H9 (cell line): ENCODE measurements at regions not wholly inside any gene's neighbourhood (a gene's known extent, or its start where the extent isn't known, plus 50 kb on each side); places are given as distances from the start of the nearest gene placed in this dataset.

ENCODE experiments used
- DNase-seq: peaks from one replicate; pipeline ENCODE4 v3.0.0-alpha.2; 2017
- H2AFZ ChIP-seq: one replicate; pipeline ENCODE4 v1.6.1; 2013; ENCODE audit warnings: mild to moderate bottlenecking, low read length, control low read depth, moderate library complexity
- H2AK5ac ChIP-seq: 2 replicates; pipeline ENCODE4 v1.6.1; 2013; ENCODE audit warnings: low read length, control low read depth, mixed read lengths; ENCODE audit not compliant: insufficient read length
- H2BK120ac ChIP-seq: one replicate; pipeline ENCODE4 v1.6.1; 2013; ENCODE audit warnings: low read depth, mild to moderate bottlenecking, low read length, control low read depth, inconsistent platforms; ENCODE audit not compliant: poor library complexity, severe bottlenecking
- H2BK12ac ChIP-seq: 2 replicates; pipeline ENCODE4 v1.6.1; 2013; ENCODE audit warnings: low read length, control low read depth, mixed read lengths, low read depth; ENCODE audit not compliant: insufficient read length
- H2BK15ac ChIP-seq: 2 replicates; pipeline ENCODE4 v1.6.1; 2013; ENCODE audit warnings: low read depth, low read length, control low read depth
- H2BK20ac ChIP-seq: one replicate; pipeline ENCODE4 v1.6.1; 2013; ENCODE audit warnings: low read depth, mild to moderate bottlenecking, low read length, control low read depth, inconsistent platforms; ENCODE audit not compliant: poor library complexity, severe bottlenecking
- H2BK5ac ChIP-seq: 2 replicates; pipeline ENCODE4 v1.6.1; 2013; ENCODE audit warnings: low read length, control low read depth, mixed read lengths; ENCODE audit not compliant: insufficient read length
- H3K14ac ChIP-seq: 2 replicates; pipeline ENCODE4 v1.6.1; 2013; ENCODE audit warnings: low read length, control low read depth; ENCODE audit not compliant: insufficient read depth
- H3K18ac ChIP-seq: 2 replicates; pipeline ENCODE4 v1.6.1; 2013; ENCODE audit warnings: low read depth, mild to moderate bottlenecking, mixed read lengths, low read length, control low read depth; ENCODE audit not compliant: insufficient read length
- H3K23ac ChIP-seq: 2 replicates; pipeline ENCODE4 v1.6.1; 2013; ENCODE audit warnings: low read length, control low read depth, mixed read lengths, low read depth; ENCODE audit not compliant: insufficient read length
- H3K23me2 ChIP-seq: 2 replicates; pipeline ENCODE4 v1.6.1; 2013; ENCODE audit warnings: low read depth, mild to moderate bottlenecking, mixed read lengths, low read length, control low read depth; ENCODE audit not compliant: insufficient read length, poor library complexity, severe bottlenecking
- H3K27ac ChIP-seq: 2 replicates; pipeline ENCODE4 v1.5.1; 2013; ENCODE audit warnings: low read length, control low read depth, mixed read lengths, low read depth; ENCODE audit not compliant: insufficient read length
- H3K27me3 ChIP-seq: 2 replicates; pipeline ENCODE4 v1.6.1; 2013; ENCODE audit warnings: low read length, control low read depth, inconsistent platforms; ENCODE audit not compliant: insufficient read depth
- H3K4ac ChIP-seq: 2 replicates; pipeline ENCODE4 v1.6.1; 2013; ENCODE audit warnings: low read depth, mild to moderate bottlenecking, control low read depth, inconsistent platforms, low read length, moderate library complexity
- H3K4me1 ChIP-seq: 2 replicates; pipeline ENCODE4 v1.6.1; 2013; ENCODE audit warnings: low read length, control low read depth, inconsistent platforms; ENCODE audit not compliant: insufficient read depth
- H3K4me2 ChIP-seq: 2 replicates; pipeline ENCODE4 v1.6.1; 2013; ENCODE audit warnings: low read length, control low read depth, mixed read lengths; ENCODE audit not compliant: insufficient read length, insufficient read depth
- H3K56ac ChIP-seq: 2 replicates; pipeline ENCODE4 v1.6.1; 2013; ENCODE audit warnings: low read depth, mild to moderate bottlenecking, mixed read lengths, low read length, control low read depth; ENCODE audit not compliant: insufficient read length
- H3K79me1 ChIP-seq: 2 replicates; pipeline ENCODE4 v1.6.1; 2013; ENCODE audit warnings: low read depth, mild to moderate bottlenecking, moderate library complexity, low read length, control low read depth, inconsistent platforms; ENCODE audit not compliant: insufficient read depth, poor library complexity, severe bottlenecking
- H3K79me2 ChIP-seq: 2 replicates; pipeline ENCODE4 v1.6.1; 2013; ENCODE audit warnings: low read length, control low read depth, inconsistent platforms; ENCODE audit not compliant: insufficient read depth
- H3K9ac ChIP-seq: 2 replicates; pipeline ENCODE4 v1.6.1; 2013; ENCODE audit warnings: low read length, control low read depth, mixed read lengths; ENCODE audit not compliant: insufficient read length; ENCODE audit errors: extremely low read depth
- H3K9me3 ChIP-seq: one replicate; pipeline ENCODE4 v1.6.1; 2013; ENCODE audit warnings: low read depth, low read length, inconsistent platforms; ENCODE audit not compliant: control insufficient read depth
- H3T11ph ChIP-seq: one replicate; pipeline ENCODE4 v1.6.1; 2013; ENCODE audit warnings: mild to moderate bottlenecking, low read length, control low read depth, inconsistent platforms
- H4K20me1 ChIP-seq: one replicate; pipeline ENCODE4 v1.6.1; 2013; ENCODE audit not compliant: control insufficient read depth, insufficient read length, insufficient read depth
- H4K5ac ChIP-seq: 2 replicates; pipeline ENCODE4 v1.6.1; 2013; ENCODE audit warnings: low read depth, mild to moderate bottlenecking, mixed read lengths, low read length, control low read depth; ENCODE audit not compliant: insufficient read length
- H4K8ac ChIP-seq: replicated peaks from 2 replicates; pipeline ENCODE4 v1.6.1; 2013; ENCODE audit warnings: low read length, control low read depth, mixed read lengths, low read depth; ENCODE audit not compliant: insufficient read length
- H4K91ac ChIP-seq: 2 replicates; pipeline ENCODE4 v1.6.1; 2013; ENCODE audit warnings: low read depth, mild to moderate bottlenecking, moderate library complexity, mixed read lengths, low read length, control low read depth; ENCODE audit not compliant: insufficient read length
- H3K27ac Mint-ChIP-seq, 3 experiments: 2 replicates in 2 of 3; 3 replicates in 1 of 3; pipeline ENCODE4 v1.8.0; 2020 to 2021; ENCODE audit warnings: mixed read lengths in 3 of 3, mild to moderate bottlenecking in 1 of 3, moderate library complexity in 1 of 3
- H3K27me3 Mint-ChIP-seq: 2 replicates; pipeline ENCODE4 v1.8.0; 2021; ENCODE audit warnings: low read depth, mild to moderate bottlenecking, moderate library complexity, mixed read lengths
- H3K36me3 Mint-ChIP-seq, 3 experiments: 2 replicates in 2 of 3; 3 replicates in 1 of 3; pipeline ENCODE4 v1.8.0; 2020 to 2021; ENCODE audit warnings: low read depth in 3 of 3, mixed read lengths in 3 of 3; ENCODE audit not compliant: insufficient read depth in 1 of 3
- H3K4me1 Mint-ChIP-seq, 2 experiments: 2 replicates each; pipeline ENCODE4 v1.8.0; 2020; ENCODE audit warnings: mixed read lengths in 2 of 2
- H3K4me3 Mint-ChIP-seq, 2 experiments: 2 replicates in 1 of 2; 3 replicates in 1 of 2; pipeline ENCODE4 v1.8.0; 2020 to 2021; ENCODE audit warnings: mild to moderate bottlenecking in 2 of 2, mixed read lengths in 2 of 2, moderate library complexity in 1 of 2
- H3K9me3 Mint-ChIP-seq, 2 experiments: 2 replicates in 1 of 2; 3 replicates in 1 of 2; pipeline ENCODE4 v1.8.0; 2020; ENCODE audit warnings: mild to moderate bottlenecking in 2 of 2, mixed read lengths in 2 of 2, moderate library complexity in 1 of 2
- WGBS: extraction: QIAGEN DNeasy Blood & Tissue Kit; methylation state at CpG from one replicate; pipeline ENCODE4 v1.1.7; 2013; ENCODE audit warnings: missing lambda C conversion rate, low lambda C conversion rate, mixed read lengths; ENCODE audit not compliant: insufficient read length; ENCODE audit errors: extremely low coverage; 5-methylcytosine and 5-hydroxymethylcytosine counted together
- TF ChIP-seq, protein P1 (sequence below): fragments of 200-600 bp; sonication (generic); conservative IDR thresholded peaks from 3 replicates; pipeline ENCODE4 v1.8.0; 2021; ENCODE audit warnings: antibody characterized with exemption, mild to moderate bottlenecking

DNA sequence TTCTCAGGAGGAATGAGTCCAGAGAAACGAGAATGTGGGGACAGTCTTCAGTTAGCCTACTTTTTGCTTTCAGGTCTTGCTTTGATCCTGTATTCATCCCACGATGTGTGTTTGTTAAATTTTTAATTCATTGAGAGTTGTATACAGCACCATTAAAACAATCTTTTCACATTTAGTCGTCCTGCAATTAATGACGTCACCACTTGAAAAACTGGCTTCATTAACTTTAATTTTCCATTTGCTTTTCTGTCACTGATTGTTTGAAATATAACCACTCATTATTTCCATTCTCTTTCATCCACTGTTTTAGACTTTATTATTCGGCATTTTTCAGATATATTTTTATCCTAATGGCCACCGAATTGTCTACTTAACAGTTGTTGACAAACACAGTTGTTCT, 146.9 kb downstream of the TFEC start:
- no peaks in the 10 kb centered on the region for H3K79me2 ChIP-seq
- H3K79me1 ChIP-seq: no peaks in the 10 kb centered on the region
- H2BK120ac ChIP-seq: no peak overlapping the region
- no peak overlapping the region for H3K4ac ChIP-seq
- TF ChIP-seq, protein P1, sequence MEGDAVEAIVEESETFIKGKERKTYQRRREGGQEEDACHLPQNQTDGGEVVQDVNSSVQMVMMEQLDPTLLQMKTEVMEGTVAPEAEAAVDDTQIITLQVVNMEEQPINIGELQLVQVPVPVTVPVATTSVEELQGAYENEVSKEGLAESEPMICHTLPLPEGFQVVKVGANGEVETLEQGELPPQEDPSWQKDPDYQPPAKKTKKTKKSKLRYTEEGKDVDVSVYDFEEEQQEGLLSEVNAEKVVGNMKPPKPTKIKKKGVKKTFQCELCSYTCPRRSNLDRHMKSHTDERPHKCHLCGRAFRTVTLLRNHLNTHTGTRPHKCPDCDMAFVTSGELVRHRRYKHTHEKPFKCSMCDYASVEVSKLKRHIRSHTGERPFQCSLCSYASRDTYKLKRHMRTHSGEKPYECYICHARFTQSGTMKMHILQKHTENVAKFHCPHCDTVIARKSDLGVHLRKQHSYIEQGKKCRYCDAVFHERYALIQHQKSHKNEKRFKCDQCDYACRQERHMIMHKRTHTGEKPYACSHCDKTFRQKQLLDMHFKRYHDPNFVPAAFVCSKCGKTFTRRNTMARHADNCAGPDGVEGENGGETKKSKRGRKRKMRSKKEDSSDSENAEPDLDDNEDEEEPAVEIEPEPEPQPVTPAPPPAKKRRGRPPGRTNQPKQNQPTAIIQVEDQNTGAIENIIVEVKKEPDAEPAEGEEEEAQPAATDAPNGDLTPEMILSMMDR: no peak
- H3T11ph ChIP-seq: no peak overlapping the region
- H3K4me1 ChIP-seq: no peaks in the 10 kb centered on the region; the same call in 1 of the 2 replicates
- no peak overlapping the region for H3K14ac ChIP-seq
- no peak overlapping the region for H2BK12ac ChIP-seq
- no peak overlapping the region for H4K8ac ChIP-seq
- Mint-ChIP-seq H3K27me3 (no peaks in the 10 kb centered on the region), H3K36me3 (0 out of 7 replicates have a peak, but pooled peaks cover 0 to under 1% (median 0%) of the 10 kb centered on the region in 3 experiments), H3K4me3 (no peak overlapping the region), H3K4me1 (peaks cover 0 to 2% of the 10 kb centered on the region in 2 experiments; a peak in 1 of 4 replicates), H3K27ac (no peak overlapping the region), H3K9me3 (no peaks in the 10 kb centered on the region; a peak in 2 of 5 replicates)
- no peak overlapping the region for H3K18ac ChIP-seq
- no peaks in the 10 kb centered on the region for H3K23me2 ChIP-seq
- H3K9me3 ChIP-seq: no peaks in the 10 kb centered on the region
- no CpG with 5 or more reads among the region's 6 CpGs for WGBS
- no peak overlapping the region for H4K91ac ChIP-seq
- no peak overlapping the region for H4K5ac ChIP-seq
- H2BK15ac ChIP-seq: no peak overlapping the region
- H3K27me3 ChIP-seq: no peaks in the 10 kb centered on the region
- no peaks in the 10 kb centered on the region for H4K20me1 ChIP-seq
- no peak overlapping the region for H2BK5ac ChIP-seq
- no peak overlapping the region for H2BK20ac ChIP-seq
- H2AFZ ChIP-seq: no peak overlapping the region
- H3K56ac ChIP-seq: no peak overlapping the region
- DNase-seq: no peak
- no peak overlapping the region for H3K4me2 ChIP-seq
- H3K27ac ChIP-seq: no peak overlapping the region
- H2AK5ac ChIP-seq: no peak overlapping the region
- no peak overlapping the region for H3K23ac ChIP-seq
- H3K9ac ChIP-seq: no peak overlapping the region
